H1 (cell line): ENCODE measurements at regions not wholly inside any gene's neighbourhood (a gene's known extent, or its start where the extent isn't known, plus 50 kb on each side); places are given as distances from the start of the nearest gene placed in this dataset.
A peak's percentile ranks its signal among the peaks of the same experiment; 100 is the strongest.

Experiments
- CHD1 ChIP-seq: IDR thresholded peaks from 2 replicates; pipeline ENCODE4 v1.6.1; 2012; ENCODE audit warnings: low read depth, low read length, improper control_type of control experiment
- CREB1 ChIP-seq: IDR thresholded peaks from 2 replicates; pipeline ENCODE4 v1.6.1; 2012; ENCODE audit warnings: inconsistent platforms
- GABPA ChIP-seq: IDR thresholded peaks from 2 replicates; pipeline ENCODE4 v1.6.1; 2011; ENCODE audit warnings: mild to moderate bottlenecking, low read length, moderate library complexity, borderline replicate concordance; ENCODE audit not compliant: insufficient read depth
- RAD21 ChIP-seq, 2 experiments: IDR thresholded peaks in 1 of 2; conservative IDR thresholded peaks in 1 of 2; 2 replicates each; pipeline ENCODE4 v1.6.1; 2011; ENCODE audit warnings: low read depth in 2 of 2, low read length in 2 of 2, improper control_type of control experiment in 1 of 2, inconsistent platforms in 1 of 2, mild to moderate bottlenecking in 1 of 2, moderate library complexity in 1 of 2
- SUZ12 ChIP-seq: fragments of 200-600 bp; sonication (generic); IDR thresholded peaks from 2 replicates; pipeline ENCODE4 v1.6.1; 2012; ENCODE audit warnings: mild to moderate bottlenecking, inconsistent platforms, low read length, moderate library complexity, mixed read lengths
- YY1 ChIP-seq: IDR thresholded peaks from 2 replicates; pipeline ENCODE4 v1.6.1; 2011; ENCODE audit warnings: low read depth, mild to moderate bottlenecking, low read length
- TF ChIP-seq, protein P1 (sequence below): IDR thresholded peaks from 2 replicates; pipeline ENCODE4 v1.6.1; 2012; ENCODE audit warnings: inconsistent platforms
- TF ChIP-seq, protein P2 (sequence below): IDR thresholded peaks from 2 replicates; pipeline ENCODE4 v1.6.1; 2011; ENCODE audit warnings: low read length, improper control_type of control experiment
- TF ChIP-seq, protein P3 (sequence below), 3 experiments: IDR thresholded peaks; 1 replicate in 2 of 3; 2 replicates in 1 of 3; pipeline versions ENCODE4 v1.5.1 to v1.6.1; 2011; ENCODE audit warnings: low read length in 3 of 3, mild to moderate bottlenecking in 3 of 3, inconsistent platforms in 2 of 3, low read depth in 1 of 3, moderate library complexity in 1 of 3; ENCODE audit not compliant: insufficient read depth in 1 of 3; ENCODE audit errors: control extremely low read depth in 1 of 3

GRCh38 chr10:85420501-85421191 lies 945.9 kb downstream of the GRID1 start (continued):
- TF ChIP-seq, protein P1, sequence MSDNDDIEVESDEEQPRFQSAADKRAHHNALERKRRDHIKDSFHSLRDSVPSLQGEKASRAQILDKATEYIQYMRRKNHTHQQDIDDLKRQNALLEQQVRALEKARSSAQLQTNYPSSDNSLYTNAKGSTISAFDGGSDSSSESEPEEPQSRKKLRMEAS = no peak
- TF ChIP-seq SUZ12 (no peak), YY1 (no peak), CHD1 (no peak), GABPA (no peak), CREB1 (no peak), RAD21 (IDR thresholded peaks at IDR 0.05 in 1 of 2, conservative IDR thresholded peaks at IDR 0.05 in 1 of 2; ENCODE audit: low read depth in 2 of 2, low read length in 2 of 2) (peak; percentile 61 to 72)
- TF ChIP-seq, protein P2, sequence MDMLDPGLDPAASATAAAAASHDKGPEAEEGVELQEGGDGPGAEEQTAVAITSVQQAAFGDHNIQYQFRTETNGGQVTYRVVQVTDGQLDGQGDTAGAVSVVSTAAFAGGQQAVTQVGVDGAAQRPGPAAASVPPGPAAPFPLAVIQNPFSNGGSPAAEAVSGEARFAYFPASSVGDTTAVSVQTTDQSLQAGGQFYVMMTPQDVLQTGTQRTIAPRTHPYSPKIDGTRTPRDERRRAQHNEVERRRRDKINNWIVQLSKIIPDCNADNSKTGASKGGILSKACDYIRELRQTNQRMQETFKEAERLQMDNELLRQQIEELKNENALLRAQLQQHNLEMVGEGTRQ = no peak
- TF ChIP-seq, protein P3, sequence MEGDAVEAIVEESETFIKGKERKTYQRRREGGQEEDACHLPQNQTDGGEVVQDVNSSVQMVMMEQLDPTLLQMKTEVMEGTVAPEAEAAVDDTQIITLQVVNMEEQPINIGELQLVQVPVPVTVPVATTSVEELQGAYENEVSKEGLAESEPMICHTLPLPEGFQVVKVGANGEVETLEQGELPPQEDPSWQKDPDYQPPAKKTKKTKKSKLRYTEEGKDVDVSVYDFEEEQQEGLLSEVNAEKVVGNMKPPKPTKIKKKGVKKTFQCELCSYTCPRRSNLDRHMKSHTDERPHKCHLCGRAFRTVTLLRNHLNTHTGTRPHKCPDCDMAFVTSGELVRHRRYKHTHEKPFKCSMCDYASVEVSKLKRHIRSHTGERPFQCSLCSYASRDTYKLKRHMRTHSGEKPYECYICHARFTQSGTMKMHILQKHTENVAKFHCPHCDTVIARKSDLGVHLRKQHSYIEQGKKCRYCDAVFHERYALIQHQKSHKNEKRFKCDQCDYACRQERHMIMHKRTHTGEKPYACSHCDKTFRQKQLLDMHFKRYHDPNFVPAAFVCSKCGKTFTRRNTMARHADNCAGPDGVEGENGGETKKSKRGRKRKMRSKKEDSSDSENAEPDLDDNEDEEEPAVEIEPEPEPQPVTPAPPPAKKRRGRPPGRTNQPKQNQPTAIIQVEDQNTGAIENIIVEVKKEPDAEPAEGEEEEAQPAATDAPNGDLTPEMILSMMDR (IDR thresholded peaks at IDR 0.05; ENCODE audit: control extremely low read depth in 1 of 3, insufficient read depth in 1 of 3, low read depth in 1 of 3, low read length in 3 of 3) = peak; percentile 17 to 48 (median 33); a peak in 3 of 4 replicates
